Stimulated activated CD8-positive, alpha-beta memory T cell treated with anti-CD3 and anti-CD28 coated beads, Interleukin-12 subunit alpha, Interleukin-12 subunit beta, amount 100 ng/mL, for 1 hour (primary cell): ENCODE measurements at regions not wholly inside any gene's neighbourhood (a gene's known extent, or its start where the extent isn't known, plus 50 kb on each side); places are given as distances from the start of the nearest gene placed in this dataset.

Source experiments
- DNase-seq: peaks from one replicate; pipeline ENCODE4 v3.0.0-alpha.2; 2020; ENCODE audit warnings: low read depth

GRCh38 chr11:134689886-134690285 is 277.8 kb upstream of the B3GAT1 start:
- DNase-seq, result no peak

GRCh38 chr11:134687548-134687947 is 275.5 kb upstream of the B3GAT1 start:
- no peak for DNase-seq

GRCh38 chr11:134686460-134687061 is 274.5 kb upstream of the B3GAT1 start:
- no peak for DNase-seq

GRCh38 chr11:134685793-134686380 is 273.8 kb upstream of the B3GAT1 start:
- no peak for DNase-seq

- DNase-seq, result no peak
Observed at GRCh38 chr11:134684576-134684975, 272.5 kb upstream of the B3GAT1 start.

- no peak for DNase-seq
Observed at GRCh38 chr11:134683860-134684259, 271.8 kb upstream of the B3GAT1 start.

GRCh38 chr11:134682577-134682976 is 270.5 kb upstream of the B3GAT1 start:
- no peak for DNase-seq

- no peak for DNase-seq
Observed at GRCh38 chr11:134679592-134679991, 267.6 kb upstream of the B3GAT1 start.

GRCh38 chr11:134678744-134679143 is 266.7 kb upstream of the B3GAT1 start:
- DNase-seq, result no peak

GRCh38 chr11:134677891-134678551 is 266.0 kb upstream of the B3GAT1 start:
- DNase-seq, result no peak

- DNase-seq, result no peak
Observed at GRCh38 chr11:134677397-134677822, 265.4 kb upstream of the B3GAT1 start.

- no peak for DNase-seq
Observed at GRCh38 chr11:134676516-134677287, 264.7 kb upstream of the B3GAT1 start.

GRCh38 chr11:134675983-134676382 is 263.9 kb upstream of the B3GAT1 start:
- no peak for DNase-seq

- no peak for DNase-seq
Observed at GRCh38 chr11:134674974-134675373, 262.9 kb upstream of the B3GAT1 start.

- no peak for DNase-seq
Observed at GRCh38 chr11:134670961-134671370, 258.9 kb upstream of the B3GAT1 start.

- no peak for DNase-seq
Observed at GRCh38 chr11:134670247-134670782, 258.3 kb upstream of the B3GAT1 start.

- DNase-seq, result no peak
Observed at GRCh38 chr11:134669796-134670195, 257.8 kb upstream of the B3GAT1 start.

GRCh38 chr11:134668796-134669195 is 256.8 kb upstream of the B3GAT1 start:
- no peak for DNase-seq

- no peak for DNase-seq
Observed at GRCh38 chr11:134668076-134668475, 256.0 kb upstream of the B3GAT1 start.

- DNase-seq, result no peak
Observed at GRCh38 chr11:134667505-134667904, 255.5 kb upstream of the B3GAT1 start.

GRCh38 chr11:134667175-134667500 is 255.1 kb upstream of the B3GAT1 start:
- no peak for DNase-seq

- no peak for DNase-seq
Observed at GRCh38 chr11:134666273-134667174, 254.5 kb upstream of the B3GAT1 start.
